ENCODE measurements at regions not wholly inside any gene's neighbourhood (a gene's known extent, or its start where the extent isn't known, plus 50 kb on each side); places are given as distances from the start of the nearest gene placed in this dataset.

GRCh38 chr14:51307551-51307950 is 67.5 kb downstream of the TMX1 start:
- TF ChIP-seq GATA2 (IDR thresholded peaks at IDR 0.05; ENCODE audit: low read depth, low read length) (no peak), GATA3 (IDR thresholded peaks at IDR 0.05; ENCODE audit: low read depth, low read length) (no peak)

- TF ChIP-seq GATA3 (IDR thresholded peaks at IDR 0.05; ENCODE audit: low read depth, low read length) (no peak), GATA2 (IDR thresholded peaks at IDR 0.05; ENCODE audit: low read depth, low read length) (no peak)
These were observed 68.8 kb downstream of the TMX1 start for GRCh38 chr14:51308866-51309265.

- TF ChIP-seq GATA2 (IDR thresholded peaks at IDR 0.05; ENCODE audit: low read depth, low read length) = no peak
- no peak for TF ChIP-seq GATA3 (IDR thresholded peaks at IDR 0.05; ENCODE audit: low read depth, low read length)
These were observed 70.5 kb downstream of the TMX1 start for GRCh38 chr14:51310505-51310944.

GRCh38 chr14:51314321-51315015 is 74.4 kb downstream of the TMX1 start:
- TF ChIP-seq GATA3 (IDR thresholded peaks at IDR 0.05; ENCODE audit: low read depth, low read length) (no peak), GATA2 (IDR thresholded peaks at IDR 0.05; ENCODE audit: low read depth, low read length) (no peak)

GRCh38 chr14:51317373-51317772 is 77.3 kb downstream of the TMX1 start:
- TF ChIP-seq GATA3 (IDR thresholded peaks at IDR 0.05; ENCODE audit: low read depth, low read length) = no peak
- no peak for TF ChIP-seq GATA2 (IDR thresholded peaks at IDR 0.05; ENCODE audit: low read depth, low read length)

- no peak for TF ChIP-seq GATA2 (IDR thresholded peaks at IDR 0.05; ENCODE audit: low read depth, low read length)
- TF ChIP-seq GATA3 (IDR thresholded peaks at IDR 0.05; ENCODE audit: low read depth, low read length) = no peak
These were observed 79.0 kb downstream of the TMX1 start for GRCh38 chr14:51318813-51319597.

- TF ChIP-seq GATA3 (IDR thresholded peaks at IDR 0.05; ENCODE audit: low read depth, low read length) (no peak), GATA2 (IDR thresholded peaks at IDR 0.05; ENCODE audit: low read depth, low read length) (no peak)
These were observed 81.0 kb downstream of the TMX1 start for GRCh38 chr14:51321036-51321435.

GRCh38 chr14:51323492-51323891 is 83.4 kb downstream of the TMX1 start:
- TF ChIP-seq GATA2 (IDR thresholded peaks at IDR 0.05; ENCODE audit: low read depth, low read length) = no peak

- TF ChIP-seq GATA3 (IDR thresholded peaks at IDR 0.05; ENCODE audit: low read depth, low read length) (no peak), GATA2 (IDR thresholded peaks at IDR 0.05; ENCODE audit: low read depth, low read length) (no peak)
These were observed 87.3 kb downstream of the TMX1 start for GRCh38 chr14:51327376-51327775.

- TF ChIP-seq GATA2 (IDR thresholded peaks at IDR 0.05; ENCODE audit: low read depth, low read length) (no peak), GATA3 (IDR thresholded peaks at IDR 0.05; ENCODE audit: low read depth, low read length) (no peak)
These were observed 88.2 kb downstream of the TMX1 start for GRCh38 chr14:51328064-51328771.

- TF ChIP-seq GATA3 (IDR thresholded peaks at IDR 0.05; ENCODE audit: low read depth, low read length) (no peak), GATA2 (IDR thresholded peaks at IDR 0.05; ENCODE audit: low read depth, low read length) (no peak)
These were observed 88.8 kb downstream of the TMX1 start for GRCh38 chr14:51328772-51329353.

GRCh38 chr14:51331486-51332367 is 91.7 kb downstream of the TMX1 start:
- TF ChIP-seq GATA2 (IDR thresholded peaks at IDR 0.05; ENCODE audit: low read depth, low read length) (no peak), GATA3 (IDR thresholded peaks at IDR 0.05; ENCODE audit: low read depth, low read length) (no peak)

GRCh38 chr14:51333299-51333698 is 93.3 kb downstream of the TMX1 start:
- TF ChIP-seq GATA2 (IDR thresholded peaks at IDR 0.05; ENCODE audit: low read depth, low read length) (no peak), GATA3 (IDR thresholded peaks at IDR 0.05; ENCODE audit: low read depth, low read length) (no peak)

Data from SH-SY5Y (cell line).